IMR-90 (cell line): ENCODE measurements at regions not wholly inside any gene's neighbourhood (a gene's known extent, or its start where the extent isn't known, plus 50 kb on each side); places are given as distances from the start of the nearest gene placed in this dataset.

ENCODE experiments used
- ATAC-seq: fragments of 200-7000 bp; cut with Tn5 transposase; 2 replicates; pipeline ENCODE4 v1.9.1; 2020; ENCODE audit warnings: low read depth, mild to moderate bottlenecking, moderate library complexity
- BruUV-seq: library from RNA; stranded (reverse); fragments of 400-500 nt; replicated peaks from 2 replicates; lab custom pipeline; 2021; lab: Mats Ljungman, UMichigan
- CTCF ChIA-PET: fragments of 300-600 bp; formaldehyde crosslinking; extraction: SDS; loops from one replicate; lab custom pipeline; 2021; ENCODE audit warnings: antibody characterized with exemption; lab: Yijun Ruan, JAX
- POLR2A ChIA-PET: fragments of 300-600 bp; sonication (Branson Sonifier 250); formaldehyde crosslinking; loops from one replicate; lab custom pipeline; 2022; ENCODE audit warnings: antibody characterized with exemption; ENCODE audit not compliant: unreplicated experiment; lab: Charles Lee
- DNase-seq: peaks from one replicate; pipeline ENCODE4 v3.0.0; 2013
- H2AFZ ChIP-seq: replicated peaks from 2 replicates; pipeline ENCODE3; 2013; ENCODE audit warnings: low read length, mild to moderate bottlenecking; ENCODE audit not compliant: poor library complexity
- H2AK5ac ChIP-seq: 2 replicates; pipeline ENCODE4 v1.6.1; 2013; ENCODE audit warnings: low read depth, low read length, inconsistent platforms
- H2AK9ac ChIP-seq: replicated peaks from 2 replicates; pipeline ENCODE3; 2013; ENCODE audit warnings: mild to moderate bottlenecking, low read depth, low read length, moderate library complexity; ENCODE audit not compliant: poor library complexity
- H2BK120ac ChIP-seq: 2 replicates; pipeline ENCODE4 v1.6.1; 2013; ENCODE audit warnings: low read depth, low read length, inconsistent platforms
- H2BK15ac ChIP-seq: 3 replicates; pipeline ENCODE4 v1.6.1; 2013; ENCODE audit warnings: low read depth, low read length, inconsistent platforms
- H2BK20ac ChIP-seq: 2 replicates; pipeline ENCODE4 v1.6.1; 2013; ENCODE audit warnings: low read depth, mild to moderate bottlenecking, inconsistent platforms, low read length, moderate library complexity
- H2BK5ac ChIP-seq: 2 replicates; pipeline ENCODE4 v1.6.1; 2013; ENCODE audit warnings: mild to moderate bottlenecking, low read depth, low read length, inconsistent platforms; ENCODE audit not compliant: poor library complexity, severe bottlenecking
- H3K14ac ChIP-seq: replicated peaks from 2 replicates; pipeline ENCODE4 v1.6.1; 2013; ENCODE audit warnings: low read depth, low read length, inconsistent platforms
- H3K18ac ChIP-seq: 2 replicates; pipeline ENCODE4 v1.6.1; 2013; ENCODE audit warnings: low read depth, low read length, control low read depth
- H3K23ac ChIP-seq: 2 replicates; pipeline ENCODE4 v1.6.1; 2013; ENCODE audit warnings: low read depth, low read length, inconsistent platforms
- H3K27ac ChIP-seq: 2 replicates; pipeline ENCODE4 v1.5.1; 2013; ENCODE audit warnings: mild to moderate bottlenecking, control low read depth, low read length; ENCODE audit not compliant: insufficient read depth
- H3K27me3 ChIP-seq: 2 replicates; pipeline ENCODE4 v1.6.1; 2013; ENCODE audit warnings: low read length; ENCODE audit not compliant: control insufficient read depth, insufficient read depth
- H3K36me3 ChIP-seq: 2 replicates; pipeline ENCODE4 v1.6.1; 2013; ENCODE audit warnings: low read length, mixed read lengths; ENCODE audit not compliant: control insufficient read depth, insufficient read depth
- H3K4ac ChIP-seq: 2 replicates; pipeline ENCODE4 v1.6.1; 2013; ENCODE audit warnings: low read depth, low read length, inconsistent platforms
- H3K4me1 ChIP-seq: 2 replicates; pipeline ENCODE4 v1.6.1; 2013; ENCODE audit warnings: low read length, mixed read lengths; ENCODE audit not compliant: control insufficient read depth, insufficient read depth
- H3K4me2 ChIP-seq: 2 replicates; pipeline ENCODE4 v1.6.1; 2013; ENCODE audit warnings: low read depth, mild to moderate bottlenecking, control low read depth, low read length, moderate library complexity
- H3K4me3 ChIP-seq: 2 replicates; pipeline ENCODE4 v1.5.1; 2013; ENCODE audit warnings: low read depth, mild to moderate bottlenecking, control low read depth, low read length, moderate library complexity; ENCODE audit not compliant: insufficient read depth
- H3K56ac ChIP-seq: 2 replicates; pipeline ENCODE4 v1.6.1; 2013; ENCODE audit warnings: low read length, inconsistent platforms; ENCODE audit not compliant: insufficient read depth; ENCODE audit errors: extremely low read depth
- H3K79me1 ChIP-seq, 2 experiments: 2 replicates each; pipeline ENCODE4 v1.6.1; 2013; ENCODE audit warnings: low read length in 2 of 2, inconsistent platforms in 1 of 2, low read depth in 1 of 2
- H3K9ac ChIP-seq: 2 replicates; pipeline ENCODE4 v1.6.1; 2013; ENCODE audit warnings: low read depth, low read length, control low read depth
- H3K9me1 ChIP-seq: 2 replicates; pipeline ENCODE4 v1.6.1; 2013; ENCODE audit warnings: low read length, inconsistent platforms; ENCODE audit not compliant: insufficient read depth
- H3K9me3 ChIP-seq: 2 replicates; pipeline ENCODE4 v1.6.1; 2013; ENCODE audit warnings: low read length; ENCODE audit not compliant: control insufficient read depth, insufficient read depth
- H4K20me1 ChIP-seq: 2 replicates; pipeline ENCODE4 v1.6.1; 2013; ENCODE audit warnings: low read length, inconsistent platforms; ENCODE audit not compliant: insufficient read depth
- H4K5ac ChIP-seq: 2 replicates; pipeline ENCODE4 v1.6.1; 2013; ENCODE audit warnings: mild to moderate bottlenecking, low read depth, low read length, control low read depth
- H4K8ac ChIP-seq, 2 experiments: 2 replicates each; pipeline ENCODE4 v1.6.1; 2013; ENCODE audit warnings: low read depth in 2 of 2, low read length in 2 of 2, control low read depth in 1 of 2, inconsistent platforms in 1 of 2
- H4K91ac ChIP-seq: 2 replicates; pipeline ENCODE4 v1.6.1; 2013; ENCODE audit warnings: low read depth, low read length, inconsistent platforms; ENCODE audit not compliant: insufficient read depth
- BHLHE40 ChIP-seq: fragments of 150-350 bp; IDR thresholded peaks from 2 replicates; pipeline ENCODE4 v1.6.1; 2016; ENCODE audit warnings: mild to moderate bottlenecking, low read depth, low read length
- CHD1 ChIP-seq: IDR thresholded peaks from 2 replicates; pipeline ENCODE4 v1.6.1; 2012; ENCODE audit warnings: low read depth, low read length, improper control_type of control experiment
- CTCF ChIP-seq: conservative IDR thresholded peaks from 2 replicates; pipeline ENCODE4 v1.5.1; 2012; ENCODE audit warnings: mild to moderate bottlenecking, low read depth, low read length, improper control_type of control experiment
- ELK1 ChIP-seq: fragments of 150-350 bp; IDR thresholded peaks from 2 replicates; pipeline ENCODE4 v1.6.1; 2016; ENCODE audit warnings: low read depth, mild to moderate bottlenecking, low read length, moderate library complexity, borderline replicate concordance
- FOS ChIP-seq: fragments of 150-350 bp; IDR thresholded peaks from 2 replicates; pipeline ENCODE4 v1.6.1; 2016; ENCODE audit warnings: low read depth, low read length
- MAFK ChIP-seq: IDR thresholded peaks from 2 replicates; pipeline ENCODE4 v1.6.1; 2012; ENCODE audit warnings: low read depth, low read length, improper control_type of control experiment
- MAZ ChIP-seq: IDR thresholded peaks from 2 replicates; pipeline ENCODE4 v1.6.1; 2012; ENCODE audit warnings: low read depth, mild to moderate bottlenecking, low read length, improper control_type of control experiment, moderate library complexity, borderline replicate concordance
- MXI1 ChIP-seq: IDR thresholded peaks from 2 replicates; pipeline ENCODE4 v1.6.1; 2012; ENCODE audit warnings: low read depth, mild to moderate bottlenecking, low read length, moderate library complexity, borderline replicate concordance
- NFE2L2 ChIP-seq: fragments of 150-350 bp; IDR thresholded peaks from 2 replicates; pipeline ENCODE4 v1.6.1; 2016; ENCODE audit warnings: low read depth, mild to moderate bottlenecking, low read length
- POLR2A ChIP-seq: IDR thresholded peaks from 2 replicates; pipeline ENCODE4 v1.6.1; 2012; ENCODE audit warnings: mild to moderate bottlenecking, low read depth, low read length
- RAD21 ChIP-seq: IDR thresholded peaks from 2 replicates; pipeline ENCODE4 v1.6.1; 2012; ENCODE audit warnings: low read length, improper control_type of control experiment
- RCOR1 ChIP-seq: IDR thresholded peaks from 2 replicates; pipeline ENCODE4 v1.6.1; 2012; ENCODE audit warnings: mild to moderate bottlenecking, low read length, improper control_type of control experiment; ENCODE audit not compliant: insufficient replicate concordance
- RFX5 ChIP-seq: IDR thresholded peaks from 2 replicates; pipeline ENCODE4 v1.8.0; 2012; ENCODE audit warnings: low read depth, mild to moderate bottlenecking, low read length, moderate library complexity
- SMC3 ChIP-seq: fragments of 150-350 bp; IDR thresholded peaks from 2 replicates; pipeline ENCODE4 v1.6.1; 2016; ENCODE audit warnings: low read depth, mild to moderate bottlenecking, antibody characterized with exemption, low read length, moderate library complexity
- USF2 ChIP-seq: fragments of 150-350 bp; IDR thresholded peaks from 2 replicates; pipeline ENCODE4 v1.6.1; 2017; ENCODE audit warnings: mild to moderate bottlenecking, antibody characterized with exemption, low read length, low read depth
- dilution Hi-C: fragments of 300-500 bp; cut with HindIII; formaldehyde crosslinking; loops from one replicate; pipeline ENCODE4 v1.14.3; 2018; ENCODE audit warnings: low sequenced_read_pairs; ENCODE audit not compliant: unreplicated experiment
- in situ Hi-C: fragments of 300-500 bp; cut with MboI; formaldehyde crosslinking; loops from 3 replicates; pipeline ENCODE4 v1.14.3; 2019; ENCODE audit warnings: low sequenced_read_pairs, inconsistent platforms, mixed read lengths
- intact Hi-C: fragments of 100-400 bp; cut with micrococcal nuclease; formaldehyde crosslinking; loops from 2 replicates; pipeline ENCODE4 v1.10.0; 2022

GRCh38 chr13:67771106-67771505 is 541.0 kb upstream of the PCDH9 start:
- BruUV-seq = no TSS peak
- no peak for ATAC-seq
- POLR2A ChIA-PET = no interaction called here
- Histone ChIP-seq H3K4me3 (no peak overlapping the region), H3K79me1 (no peaks in the 10 kb centered on the region), H3K56ac (no peak overlapping the region), H3K18ac (no peak overlapping the region), H4K20me1 (no peaks in the 10 kb centered on the region), H2BK120ac (no peak overlapping the region), H2BK5ac (no peak overlapping the region), H2BK20ac (no peak overlapping the region), H3K4ac (no peak overlapping the region), H3K4me1 (no peaks in the 10 kb centered on the region), H2AK9ac (no peak overlapping the region), H3K23ac (no peak overlapping the region), H3K4me2 (no peak overlapping the region), H3K9ac (no peak overlapping the region), H3K14ac (no peak overlapping the region), H3K9me3 (peaks cover 8% of the 10 kb centered on the region; the same call in 1 of the 2 replicates), H2AFZ (no peak overlapping the region), H4K8ac (no peak overlapping the region), H3K9me1 (no peaks in the 10 kb centered on the region), H3K36me3 (no peaks in the 10 kb centered on the region), H4K5ac (no peak overlapping the region), H3K27me3 (no peaks in the 10 kb centered on the region), H2AK5ac (no peak overlapping the region), H4K91ac (no peak overlapping the region), H2BK15ac (no peak overlapping the region), H3K27ac (no peak overlapping the region)
- in situ Hi-C loops = no loop called here
- TF ChIP-seq BHLHE40 = no peak
- TF ChIP-seq ELK1 = no peak
- TF ChIP-seq MAZ = no peak
- no peak for TF ChIP-seq RFX5
- no peak for TF ChIP-seq MXI1
- TF ChIP-seq SMC3 = no peak
- TF ChIP-seq NFE2L2 = no peak
- no peak for TF ChIP-seq RCOR1
- TF ChIP-seq FOS = no peak
- no peak for TF ChIP-seq MAFK
- TF ChIP-seq RAD21 = no peak
- no peak for TF ChIP-seq CHD1
- TF ChIP-seq CTCF = no peak
- no peak for TF ChIP-seq USF2
- no peak for TF ChIP-seq POLR2A
- DNase-seq = no peak
- intact Hi-C loops = no loop called here
- CTCF ChIA-PET = interaction anchor here (0.6 to 1.2 kb wide), 2 partner anchors 20 to 79 kb away, joined by 3 read pairs; no protein-coding TSS in a partner anchor
- dilution Hi-C loops = no loop called here
